HL-60 (cell line): ENCODE measurements at regions not wholly inside any gene's neighbourhood (a gene's known extent, or its start where the extent isn't known, plus 50 kb on each side); places are given as distances from the start of the nearest gene placed in this dataset.

Experiments
- DNase-seq, 2 experiments: peaks; one replicate each; pipeline ENCODE4 v3.0.0-alpha.2; 2010 to 2020; ENCODE audit warnings: low read depth in 1 of 2, low spot score in 1 of 2
- H3K27ac ChIP-seq: fragments of 250-450 bp; sonication (Bioruptor Pico); replicated peaks from 2 replicates; pipeline ENCODE4 v1.5.1; 2020; ENCODE audit warnings: mild to moderate bottlenecking, moderate library complexity
- H3K27me3 ChIP-seq: fragments of 250-450 bp; sonication (Bioruptor Pico); 2 replicates; pipeline ENCODE4 v1.5.1; 2021; ENCODE audit warnings: mild to moderate bottlenecking, moderate library complexity; ENCODE audit not compliant: insufficient read depth, poor library complexity, severe bottlenecking
- H3K4me3 ChIP-seq: replicated peaks from 2 replicates; pipeline ENCODE4 v1.5.1; 2011; ENCODE audit warnings: mild to moderate bottlenecking, control low read depth, low read length; ENCODE audit not compliant: insufficient read depth
- GABPA ChIP-seq: IDR thresholded peaks from 2 replicates; pipeline ENCODE4 v1.6.1; 2012; ENCODE audit warnings: low read depth
- POLR2AphosphoS5 ChIP-seq: IDR thresholded peaks from 2 replicates; pipeline ENCODE4 v1.6.1; 2012; ENCODE audit warnings: low read depth
- SPI1 ChIP-seq: IDR thresholded peaks from 2 replicates; pipeline ENCODE4 v1.6.1; 2012; ENCODE audit warnings: low read depth, mild to moderate bottlenecking, borderline replicate concordance
- TF ChIP-seq, protein P1 (sequence below): IDR thresholded peaks from 2 replicates; pipeline ENCODE4 v1.6.1; 2012; ENCODE audit warnings: low read depth; ENCODE audit not compliant: insufficient replicate concordance
- TF ChIP-seq, protein P2 (sequence below): IDR thresholded peaks from one replicate; pipeline ENCODE4 v1.5.1; 2011; ENCODE audit warnings: low read length, control low read depth, inconsistent platforms; ENCODE audit not compliant: insufficient read depth

GRCh38 chr9:38144421-38144820, 75.4 kb upstream of the SHB start:
- Histone ChIP-seq H3K27me3 (peaks cover 3% of the 10 kb centered on the region), H3K27ac (no peak overlapping the region), H3K4me3 (no peak overlapping the region)
- no peak for DNase-seq
- no peak for TF ChIP-seq SPI1
- TF ChIP-seq, protein P1, sequence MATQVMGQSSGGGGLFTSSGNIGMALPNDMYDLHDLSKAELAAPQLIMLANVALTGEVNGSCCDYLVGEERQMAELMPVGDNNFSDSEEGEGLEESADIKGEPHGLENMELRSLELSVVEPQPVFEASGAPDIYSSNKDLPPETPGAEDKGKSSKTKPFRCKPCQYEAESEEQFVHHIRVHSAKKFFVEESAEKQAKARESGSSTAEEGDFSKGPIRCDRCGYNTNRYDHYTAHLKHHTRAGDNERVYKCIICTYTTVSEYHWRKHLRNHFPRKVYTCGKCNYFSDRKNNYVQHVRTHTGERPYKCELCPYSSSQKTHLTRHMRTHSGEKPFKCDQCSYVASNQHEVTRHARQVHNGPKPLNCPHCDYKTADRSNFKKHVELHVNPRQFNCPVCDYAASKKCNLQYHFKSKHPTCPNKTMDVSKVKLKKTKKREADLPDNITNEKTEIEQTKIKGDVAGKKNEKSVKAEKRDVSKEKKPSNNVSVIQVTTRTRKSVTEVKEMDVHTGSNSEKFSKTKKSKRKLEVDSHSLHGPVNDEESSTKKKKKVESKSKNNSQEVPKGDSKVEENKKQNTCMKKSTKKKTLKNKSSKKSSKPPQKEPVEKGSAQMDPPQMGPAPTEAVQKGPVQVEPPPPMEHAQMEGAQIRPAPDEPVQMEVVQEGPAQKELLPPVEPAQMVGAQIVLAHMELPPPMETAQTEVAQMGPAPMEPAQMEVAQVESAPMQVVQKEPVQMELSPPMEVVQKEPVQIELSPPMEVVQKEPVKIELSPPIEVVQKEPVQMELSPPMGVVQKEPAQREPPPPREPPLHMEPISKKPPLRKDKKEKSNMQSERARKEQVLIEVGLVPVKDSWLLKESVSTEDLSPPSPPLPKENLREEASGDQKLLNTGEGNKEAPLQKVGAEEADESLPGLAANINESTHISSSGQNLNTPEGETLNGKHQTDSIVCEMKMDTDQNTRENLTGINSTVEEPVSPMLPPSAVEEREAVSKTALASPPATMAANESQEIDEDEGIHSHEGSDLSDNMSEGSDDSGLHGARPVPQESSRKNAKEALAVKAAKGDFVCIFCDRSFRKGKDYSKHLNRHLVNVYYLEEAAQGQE, result no peak

- Histone ChIP-seq H3K27ac (no peak overlapping the region), H3K4me3 (no peak overlapping the region), H3K27me3 (peaks cover 3% of the 10 kb centered on the region)
- no peak for DNase-seq
- TF ChIP-seq POLR2AphosphoS5 (no peak), GABPA (no peak), SPI1 (no peak)
- TF ChIP-seq, protein P1, result no peak
- TF ChIP-seq, protein P2, sequence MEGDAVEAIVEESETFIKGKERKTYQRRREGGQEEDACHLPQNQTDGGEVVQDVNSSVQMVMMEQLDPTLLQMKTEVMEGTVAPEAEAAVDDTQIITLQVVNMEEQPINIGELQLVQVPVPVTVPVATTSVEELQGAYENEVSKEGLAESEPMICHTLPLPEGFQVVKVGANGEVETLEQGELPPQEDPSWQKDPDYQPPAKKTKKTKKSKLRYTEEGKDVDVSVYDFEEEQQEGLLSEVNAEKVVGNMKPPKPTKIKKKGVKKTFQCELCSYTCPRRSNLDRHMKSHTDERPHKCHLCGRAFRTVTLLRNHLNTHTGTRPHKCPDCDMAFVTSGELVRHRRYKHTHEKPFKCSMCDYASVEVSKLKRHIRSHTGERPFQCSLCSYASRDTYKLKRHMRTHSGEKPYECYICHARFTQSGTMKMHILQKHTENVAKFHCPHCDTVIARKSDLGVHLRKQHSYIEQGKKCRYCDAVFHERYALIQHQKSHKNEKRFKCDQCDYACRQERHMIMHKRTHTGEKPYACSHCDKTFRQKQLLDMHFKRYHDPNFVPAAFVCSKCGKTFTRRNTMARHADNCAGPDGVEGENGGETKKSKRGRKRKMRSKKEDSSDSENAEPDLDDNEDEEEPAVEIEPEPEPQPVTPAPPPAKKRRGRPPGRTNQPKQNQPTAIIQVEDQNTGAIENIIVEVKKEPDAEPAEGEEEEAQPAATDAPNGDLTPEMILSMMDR, result no peak
These were observed 72.9 kb upstream of the SHB start for GRCh38 chr9:38141746-38142591.

- no peak overlapping the region for H3K4me3 ChIP-seq
- TF ChIP-seq, protein P1, result no peak
- TF ChIP-seq GABPA (no peak), POLR2AphosphoS5 (no peak), SPI1 (no peak)
- TF ChIP-seq, protein P2, result no peak
- peaks cover 6% of the 10 kb centered on the region for H3K27me3 ChIP-seq
- DNase-seq, result no peak
- no peak overlapping the region for H3K27ac ChIP-seq
These were observed 69.2 kb upstream of the SHB start for GRCh38 chr9:38138276-38138675.
